ENCODE measurements at regions not wholly inside any gene's neighbourhood (a gene's known extent, or its start where the extent isn't known, plus 50 kb on each side); places are given as distances from the start of the nearest gene placed in this dataset.

DNA sequence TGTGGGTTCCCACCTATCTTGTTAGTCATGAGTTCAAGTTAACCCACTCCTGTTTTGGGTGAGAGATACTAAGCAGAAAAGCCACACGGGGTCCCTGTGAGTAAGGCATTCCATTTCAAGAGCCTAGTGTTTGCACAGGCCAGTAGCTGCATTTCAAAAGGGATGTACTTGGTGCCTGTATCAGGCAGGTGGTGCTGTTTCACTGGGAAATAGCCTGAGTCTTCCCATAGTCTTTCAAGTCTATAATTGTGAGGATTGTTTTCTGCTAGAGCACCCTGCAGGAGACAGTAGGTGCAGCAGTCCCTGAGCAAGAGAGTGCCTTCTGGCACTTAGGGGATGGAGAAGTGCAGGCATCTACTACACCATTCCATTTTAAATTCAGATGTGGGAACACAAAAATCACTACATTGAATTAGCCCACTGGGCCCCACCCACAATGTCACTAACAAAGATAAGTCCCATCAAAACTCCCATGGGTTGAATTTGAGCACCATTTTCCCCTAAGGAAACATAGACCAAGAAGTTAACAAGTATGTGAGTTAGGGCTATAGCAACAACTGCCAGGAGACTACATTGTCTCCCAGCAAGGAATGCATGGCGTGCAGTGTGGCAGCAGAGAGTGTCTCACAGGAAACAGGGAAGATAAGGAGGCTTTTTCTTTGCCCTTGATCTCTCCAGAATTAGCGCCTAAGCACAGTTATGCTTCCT is 263.2 kb downstream of the COX7C start:
- peak; percentile 60 for DNase-seq

DNA sequence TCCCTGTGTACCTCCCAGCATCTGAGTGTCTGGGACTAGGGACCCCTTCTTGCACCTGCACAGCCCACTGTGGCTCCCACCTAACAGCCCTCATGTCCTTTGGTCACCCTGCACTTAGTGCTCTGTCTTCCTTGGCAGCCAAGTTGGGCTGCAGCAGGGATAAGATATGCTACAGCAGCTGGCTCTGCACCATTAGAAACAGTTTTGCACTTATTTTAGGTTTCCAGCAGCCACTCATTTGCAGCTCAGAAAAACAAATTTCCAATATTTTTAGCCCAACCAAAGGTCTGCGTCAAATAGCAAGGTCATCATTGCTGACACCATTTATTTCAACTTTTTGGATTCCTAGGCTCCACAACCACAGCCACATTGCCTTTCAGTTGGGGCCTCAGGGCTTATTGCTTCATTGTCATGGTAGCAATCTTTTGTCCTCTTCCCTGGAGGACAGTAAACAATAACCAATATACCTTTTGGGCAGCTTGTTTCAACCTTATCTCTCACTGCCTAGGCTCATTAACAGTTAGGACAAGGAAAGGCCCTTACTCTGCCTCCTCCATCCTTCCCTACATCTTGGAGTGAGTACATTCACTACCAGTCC is 263.9 kb downstream of the COX7C start:
- DNase-seq, result no peak

DNA sequence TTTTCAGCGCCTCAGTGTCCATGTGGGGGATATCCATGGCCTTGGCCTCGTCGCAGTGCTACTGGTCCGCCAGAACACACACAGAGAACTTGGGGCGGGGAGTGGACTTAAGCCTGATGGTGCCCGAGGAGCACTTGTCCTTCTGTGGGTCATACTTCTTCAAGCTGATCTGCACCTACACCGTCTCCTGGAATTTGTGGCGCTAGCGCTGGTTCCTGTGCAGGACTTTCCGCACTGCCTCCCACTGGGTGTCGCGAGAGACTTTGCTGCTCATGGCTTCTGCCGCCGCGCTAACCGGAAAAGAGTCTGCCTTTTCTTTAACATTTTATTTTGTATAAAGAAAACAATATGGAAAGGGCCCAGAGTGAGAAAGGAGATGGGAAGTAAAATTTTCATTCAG is 266.9 kb downstream of the COX7C start:
- DNase-seq, result no peak

DNA sequence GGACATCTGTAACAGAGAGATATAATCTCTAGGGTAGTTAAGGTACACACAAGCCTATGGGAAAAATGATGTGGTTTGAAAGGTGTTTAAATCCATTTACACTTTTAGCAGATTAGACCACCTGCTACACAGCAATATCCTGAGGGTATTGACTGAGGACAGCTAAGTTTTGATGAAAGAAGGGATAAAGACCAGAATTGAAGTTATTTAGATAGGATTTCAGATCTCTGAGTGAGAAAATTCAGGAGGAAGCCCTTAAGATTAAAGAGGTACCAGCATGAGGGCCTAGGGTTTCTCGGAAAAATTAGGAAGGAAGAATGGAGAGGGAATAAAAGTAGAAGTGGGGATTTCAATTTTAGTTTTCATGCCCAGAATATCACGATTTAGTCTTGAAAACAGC is 267.3 kb downstream of the COX7C start:
- DNase-seq, result no peak

DNA sequence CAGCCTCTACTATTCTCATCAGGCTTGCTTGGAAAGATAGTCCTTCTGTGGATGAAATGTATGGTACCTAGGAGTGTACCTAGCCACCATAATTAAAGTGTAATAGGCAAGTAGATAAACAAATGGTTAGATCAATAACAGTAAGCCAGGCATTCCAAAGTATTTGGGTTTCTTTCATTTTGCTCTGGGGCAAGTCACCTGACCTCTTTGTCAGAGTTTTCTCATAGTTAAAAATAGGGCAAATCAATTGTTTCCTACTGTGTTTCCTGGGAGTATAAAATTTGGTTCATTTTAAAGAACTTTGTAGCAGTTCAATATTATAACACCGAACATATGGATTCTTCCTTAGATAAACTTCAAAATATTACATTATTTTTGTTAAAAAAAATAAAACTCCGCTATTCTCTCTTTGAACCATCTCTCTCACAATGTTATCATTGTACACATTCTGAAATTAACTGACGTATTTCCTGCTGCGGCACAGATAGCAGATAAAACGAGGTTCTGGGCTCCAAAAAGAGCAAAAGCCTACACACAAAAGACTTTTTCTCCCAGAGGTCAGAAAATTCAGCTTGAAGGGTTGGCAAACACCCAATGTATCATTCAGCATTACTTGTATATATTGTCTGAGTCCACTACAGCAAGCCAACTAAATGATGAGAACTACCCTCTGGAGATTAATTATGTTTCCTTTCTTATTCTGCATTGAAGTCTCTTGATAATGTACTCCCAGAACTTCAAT is 267.9 kb downstream of the COX7C start:
- no peak for DNase-seq

DNA sequence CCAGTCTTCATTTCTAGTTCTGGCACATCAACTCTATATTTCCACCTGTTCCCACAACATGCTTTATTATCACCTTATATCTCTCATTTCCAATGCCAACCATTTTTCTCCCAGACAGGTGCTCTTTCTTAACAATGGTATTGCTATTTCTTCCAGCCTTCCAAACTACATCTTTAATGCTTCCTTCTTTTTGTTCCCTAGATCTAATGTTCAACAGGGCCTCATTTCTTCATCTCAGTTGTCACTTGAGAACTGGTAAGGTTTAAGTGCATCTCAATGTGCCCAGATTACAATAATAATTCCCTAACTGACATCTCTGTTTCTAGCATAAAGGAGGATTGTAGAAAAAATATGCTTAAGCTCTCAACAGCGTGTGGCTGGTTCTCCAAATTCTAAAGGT is 272.6 kb downstream of the COX7C start:
- DNase-seq, result no peak

DNA sequence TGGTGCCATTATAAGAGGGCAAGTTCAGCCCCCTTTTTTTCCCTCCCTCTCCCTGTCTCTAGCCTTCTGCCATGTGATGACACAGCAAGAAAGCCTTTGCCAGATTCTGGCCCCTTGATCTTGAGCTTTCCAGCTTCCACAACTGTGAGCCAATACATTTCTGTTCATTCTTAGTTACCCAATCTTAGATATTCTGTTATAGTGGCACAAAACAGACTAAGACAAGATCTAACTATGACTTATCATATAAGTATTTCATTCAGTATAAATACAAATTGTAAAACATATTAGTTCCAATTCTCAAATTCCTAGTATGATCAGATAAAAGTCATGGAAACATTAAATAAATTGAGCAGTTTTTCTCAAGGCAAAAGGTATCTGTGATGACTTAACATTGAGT is 276.3 kb downstream of the COX7C start:
- DNase-seq, result no peak

DNA sequence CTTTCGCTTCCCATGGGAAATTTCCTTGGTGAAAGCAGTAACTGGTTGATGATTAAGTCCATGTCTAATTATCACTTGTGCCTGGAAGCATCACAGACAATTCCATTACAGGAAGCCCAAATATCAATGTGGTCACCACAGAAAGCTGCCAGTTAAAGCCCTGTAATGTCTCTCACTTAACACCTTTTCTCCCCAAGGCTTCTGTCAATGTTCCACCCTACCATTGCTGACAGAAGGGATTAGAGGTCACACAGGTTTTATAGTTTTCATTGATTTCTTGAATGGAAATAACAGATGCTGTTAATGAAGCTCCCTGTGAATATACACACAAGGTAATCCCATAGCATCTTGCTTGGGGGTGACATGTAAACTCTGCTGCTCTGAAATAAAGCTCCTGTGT is 279.2 kb downstream of the COX7C start:
- DNase-seq, result no peak

DNA sequence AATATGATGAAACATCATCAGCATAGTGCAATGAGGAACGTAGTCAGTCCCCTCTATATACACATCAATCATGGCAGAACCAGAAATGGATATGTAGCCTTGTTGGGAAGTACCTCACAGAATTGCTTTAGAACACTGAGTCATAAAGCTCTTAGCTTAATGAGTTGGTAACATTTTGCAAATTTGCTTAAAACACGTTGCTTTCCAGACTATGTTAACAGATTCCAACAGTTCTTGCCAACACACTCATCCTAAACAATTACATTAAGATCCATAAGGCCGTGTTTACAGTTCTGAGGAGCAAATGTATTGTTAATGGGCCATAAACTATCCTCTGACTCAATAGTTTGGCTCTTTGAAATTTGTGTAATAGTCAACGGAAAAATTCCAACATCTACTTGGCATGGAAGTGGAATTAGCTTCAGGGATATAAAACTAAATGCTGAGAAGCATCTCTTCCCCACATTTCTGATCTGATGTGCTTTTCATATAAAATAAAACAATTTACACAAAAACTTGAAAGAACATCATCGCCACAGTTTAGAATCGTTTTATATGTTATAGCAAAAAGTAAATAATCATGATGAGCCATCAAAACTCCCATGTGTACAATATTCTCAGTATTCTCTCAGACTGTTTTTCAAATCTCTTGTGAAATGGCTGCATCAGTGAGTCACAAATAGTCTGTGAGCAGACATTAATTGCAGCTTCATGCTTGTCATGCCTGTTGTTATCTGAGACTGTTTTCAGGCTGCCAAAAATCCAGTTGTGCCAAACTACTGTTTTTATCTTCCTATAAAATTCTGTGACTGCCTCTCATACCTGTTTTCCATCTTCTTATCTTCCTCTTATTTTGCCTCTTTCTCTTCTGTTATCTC is 291.9 kb downstream of the COX7C start:
- no peak for DNase-seq

DNA sequence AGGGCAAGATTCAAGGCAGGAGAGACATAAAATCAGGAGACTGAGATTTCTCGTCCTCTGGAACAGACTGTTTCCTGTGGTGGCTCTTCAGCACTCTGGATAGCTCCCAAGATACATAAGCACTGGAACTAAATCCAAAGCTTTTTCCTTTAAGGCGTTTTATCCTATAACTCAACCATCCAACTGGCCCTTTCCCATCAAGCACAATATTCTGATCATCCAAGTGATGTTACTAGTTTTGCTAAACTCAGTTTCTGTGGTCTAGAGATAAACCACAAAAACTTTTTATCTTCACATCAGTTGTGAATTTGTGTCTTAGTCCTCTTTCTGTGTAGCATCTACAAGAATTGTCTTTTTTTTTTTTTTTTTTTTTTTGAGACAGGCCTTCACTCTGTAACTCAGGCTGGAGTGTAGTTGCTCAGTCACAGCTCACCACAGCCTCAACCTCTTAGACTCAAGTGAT is 299.4 kb downstream of the COX7C start:
- no peak for DNase-seq

DNA sequence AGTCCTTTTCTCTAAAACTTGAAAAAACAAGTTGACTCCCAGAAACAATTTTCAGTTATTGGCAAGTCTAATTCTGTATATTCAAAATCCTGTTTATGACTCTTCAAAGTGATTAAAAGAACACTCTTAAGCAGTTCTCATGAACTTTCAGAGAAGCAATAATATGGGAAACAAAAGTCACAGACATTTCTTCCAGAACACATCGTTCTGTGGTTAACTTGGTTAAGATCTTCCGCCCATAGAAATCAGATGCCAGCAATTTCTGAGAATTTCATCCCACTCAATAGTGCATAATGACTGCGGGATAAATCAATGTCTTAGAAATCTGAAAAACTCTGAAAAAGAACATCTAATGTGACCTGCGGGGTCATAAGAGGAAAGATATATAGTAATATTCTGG is 300.5 kb downstream of the COX7C start:
- no peak for DNase-seq

DNA sequence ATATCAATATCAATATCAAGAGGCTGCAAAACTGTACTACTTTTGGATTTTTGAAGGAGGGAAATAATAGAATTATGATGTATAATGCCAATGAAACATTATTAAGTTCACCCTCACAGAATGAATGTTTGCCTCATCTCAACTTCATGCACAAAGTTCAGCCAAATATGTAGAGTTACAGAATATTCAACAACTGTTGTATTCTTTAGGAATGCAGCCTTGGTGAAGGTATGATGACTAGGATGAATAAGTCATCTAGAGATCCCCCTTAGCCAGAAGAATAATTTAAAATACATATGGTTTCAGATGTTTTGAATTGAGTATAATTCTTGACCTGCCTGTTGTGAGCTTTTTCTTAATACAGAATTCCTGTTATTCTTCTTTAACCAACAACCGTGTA is 308.3 kb downstream of the COX7C start:
- DNase-seq, result no peak

DNA sequence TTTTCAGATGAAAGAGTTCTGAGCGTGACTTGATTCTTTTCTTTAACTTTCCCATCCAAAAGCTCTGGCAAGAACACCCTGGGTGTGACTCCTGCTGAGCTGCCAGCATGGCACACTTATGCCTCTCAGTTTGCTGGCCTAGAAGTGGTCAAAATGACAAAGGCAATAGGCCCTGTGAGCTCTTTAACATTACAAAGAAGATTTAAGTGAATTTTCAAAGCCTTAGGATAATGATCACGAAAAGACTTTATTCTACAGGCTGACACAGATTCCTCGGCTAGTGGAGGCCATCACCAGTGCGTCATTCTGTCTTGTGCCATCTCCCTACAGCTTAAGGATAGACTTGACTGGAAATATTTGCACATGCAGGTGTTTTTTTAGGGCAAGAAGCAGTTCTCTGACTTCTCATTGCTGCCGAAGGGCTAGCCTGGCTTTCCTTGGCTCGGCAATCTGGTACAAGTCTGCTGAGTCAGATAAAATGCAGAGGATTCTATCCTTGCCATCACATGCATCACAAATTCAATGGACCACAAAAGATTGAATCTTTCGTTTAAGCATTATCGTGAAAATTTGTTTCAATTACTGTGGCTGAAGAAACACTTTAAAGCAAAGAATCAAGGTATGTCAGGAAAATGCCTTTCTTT is 311.5 kb downstream of the COX7C start:
- no peak for DNase-seq

DNA sequence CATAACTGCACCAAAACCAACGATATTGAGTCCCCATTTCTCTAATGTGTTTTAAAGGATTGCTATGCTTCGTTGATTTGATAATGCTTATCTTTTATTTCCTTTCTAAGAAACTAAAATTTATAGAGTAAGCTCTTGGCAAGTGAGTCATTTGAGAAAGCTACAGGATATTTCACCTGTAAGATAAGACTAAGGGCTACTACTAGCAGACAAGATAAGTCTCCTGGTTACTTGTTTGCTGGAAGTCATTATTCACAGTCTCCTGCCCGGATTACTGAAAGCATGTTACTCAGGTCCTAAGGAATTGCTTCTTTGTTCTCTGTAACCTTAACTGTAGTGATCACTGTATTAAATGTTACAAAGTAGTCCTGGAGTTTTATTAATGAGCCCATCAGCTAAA is 315.9 kb upstream of the RASA1 start:
- no peak for DNase-seq

DNA sequence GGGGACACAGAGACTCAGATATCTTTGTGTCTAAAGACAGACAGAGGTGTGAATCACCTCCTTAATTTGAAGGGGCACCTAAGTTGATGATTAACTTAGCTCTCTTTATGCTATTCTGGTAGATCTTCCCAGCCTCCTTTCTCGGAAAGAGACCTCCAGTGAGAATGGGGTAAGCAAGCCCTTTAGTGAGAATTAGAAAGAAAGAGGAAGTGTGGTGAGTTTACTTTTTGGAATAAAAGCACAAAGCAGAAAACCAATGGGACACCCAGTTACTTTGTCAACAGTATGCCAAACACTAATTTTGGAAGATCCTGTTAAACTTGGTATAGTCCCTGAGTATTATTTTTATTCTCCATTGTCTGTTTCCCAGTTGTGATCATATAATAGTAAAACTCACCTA is 302.8 kb upstream of the RASA1 start:
- DNase-seq, result no peak

DNA sequence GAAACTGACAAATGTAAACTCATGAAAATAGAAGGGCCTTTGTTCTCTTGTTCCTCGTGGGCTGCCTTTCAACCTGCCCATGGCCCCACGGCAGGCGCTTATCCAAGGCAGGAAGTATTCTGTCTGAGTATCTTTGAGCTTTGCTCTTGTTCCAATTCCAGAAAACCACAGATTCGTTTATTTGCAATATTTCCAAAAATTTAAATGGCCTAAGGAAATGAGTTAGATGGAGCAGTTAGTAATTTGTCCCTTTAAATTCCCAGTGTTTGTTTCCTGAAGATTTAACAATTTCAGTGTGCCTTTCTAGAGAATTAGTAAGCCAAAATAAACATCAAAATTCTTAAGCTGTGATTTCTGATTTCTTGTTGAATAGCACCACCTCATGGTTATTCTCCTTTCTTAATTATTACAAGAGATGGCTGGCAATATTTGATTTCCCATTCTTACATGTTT is 299.4 kb upstream of the RASA1 start:
- peak; percentile 14 for DNase-seq

DNA sequence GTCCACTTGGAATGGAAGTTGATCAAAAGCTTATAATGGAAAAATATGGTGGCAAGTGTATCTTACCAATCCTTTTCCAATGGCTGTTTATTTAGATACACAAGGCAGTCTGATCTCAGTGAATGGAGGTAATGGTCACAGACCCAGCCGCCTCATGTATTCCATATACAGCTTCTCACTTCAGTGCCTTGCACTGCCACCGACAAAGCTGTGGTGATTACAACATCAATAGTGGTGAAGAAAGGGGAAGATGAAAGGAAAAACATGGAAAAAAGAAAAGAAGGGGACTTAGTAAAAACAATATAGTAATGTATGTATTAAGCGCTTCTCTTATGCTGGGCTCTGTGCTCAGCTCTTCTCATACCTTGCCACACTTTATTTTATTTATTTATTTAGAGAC is 297.3 kb upstream of the RASA1 start:
- DNase-seq, result no peak

DNA sequence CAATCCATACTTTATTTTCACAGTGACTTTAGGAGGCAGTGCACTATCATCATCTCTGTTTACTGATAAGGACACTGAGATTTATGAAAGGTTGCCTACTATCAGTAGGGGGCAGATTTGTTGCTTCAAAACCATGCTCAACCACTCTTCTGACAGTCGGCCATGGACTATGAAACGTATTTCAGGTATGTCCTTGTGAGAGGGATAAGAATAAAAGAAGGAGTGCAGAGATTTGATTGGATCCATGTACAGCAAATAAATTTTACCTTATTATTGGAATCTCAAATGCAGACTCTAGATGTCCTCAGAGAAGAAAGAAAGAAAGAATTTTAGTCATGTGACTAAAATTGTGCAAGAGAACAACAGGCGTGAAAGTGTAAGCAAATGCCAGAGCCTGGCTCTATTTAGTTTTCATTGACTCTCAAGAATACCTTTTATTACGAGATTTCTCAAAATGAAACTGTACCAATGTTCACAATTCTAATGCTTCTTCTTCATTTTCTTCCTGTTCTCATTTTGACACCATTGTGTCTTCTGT is 296.6 kb upstream of the RASA1 start:
- no peak for DNase-seq

DNA sequence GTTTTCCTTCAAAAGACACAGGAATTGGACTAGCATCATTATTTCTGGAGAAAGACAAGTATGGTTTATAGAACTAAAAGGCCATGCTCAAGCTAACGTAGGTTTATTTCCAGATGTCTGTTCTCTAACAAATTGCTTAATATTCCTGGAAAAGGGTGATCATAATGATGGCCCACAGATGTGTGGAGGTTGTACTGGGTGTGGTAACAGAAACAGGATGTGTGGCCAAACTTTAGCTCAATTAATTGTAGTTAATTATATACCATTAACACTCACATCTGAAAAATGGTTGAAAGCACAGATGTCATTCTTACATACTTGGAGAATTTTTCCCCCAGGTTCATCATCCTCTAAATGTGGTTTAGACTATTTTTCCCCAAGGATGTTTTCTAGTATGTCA is 292.7 kb upstream of the RASA1 start:
- no peak for DNase-seq

DNA sequence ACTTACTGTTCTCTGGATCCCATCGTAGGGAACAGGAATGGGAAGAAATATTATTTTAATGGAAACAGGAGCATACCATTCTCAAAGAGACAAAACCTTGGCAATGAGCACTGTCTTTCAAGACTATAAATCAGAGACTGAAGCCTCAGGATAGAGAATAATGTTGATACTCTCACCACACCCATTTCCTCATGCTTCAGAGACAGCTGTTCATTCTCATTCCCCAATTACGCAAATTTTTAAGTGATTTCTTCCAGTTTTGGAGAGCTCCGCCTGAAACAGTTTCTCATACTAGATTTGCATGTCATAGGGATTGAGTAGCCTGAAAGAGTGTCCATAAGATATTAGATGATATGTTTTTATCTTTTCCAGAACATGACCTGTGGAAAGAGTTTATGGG is 290.5 kb upstream of the RASA1 start:
- DNase-seq, result no peak

DNA sequence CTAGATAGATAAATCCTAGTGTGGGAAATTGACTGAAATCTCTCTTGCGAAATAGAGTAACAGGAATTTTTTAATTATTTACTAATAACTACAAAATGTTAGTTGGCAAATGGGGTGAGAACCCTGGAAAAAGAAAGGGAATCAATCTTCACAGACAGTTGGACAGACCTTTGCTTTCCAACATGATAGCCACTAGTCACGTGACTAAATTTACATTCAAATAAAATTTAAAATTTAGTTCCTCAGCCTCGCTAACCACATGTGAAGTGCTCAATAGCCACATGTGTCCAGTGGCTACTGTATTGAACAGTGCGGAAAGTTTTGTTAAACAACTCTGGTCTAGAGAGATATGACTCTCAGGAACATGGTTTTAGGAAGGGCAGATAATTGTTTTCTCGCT is 289.9 kb upstream of the RASA1 start:
- no peak for DNase-seq

DNA sequence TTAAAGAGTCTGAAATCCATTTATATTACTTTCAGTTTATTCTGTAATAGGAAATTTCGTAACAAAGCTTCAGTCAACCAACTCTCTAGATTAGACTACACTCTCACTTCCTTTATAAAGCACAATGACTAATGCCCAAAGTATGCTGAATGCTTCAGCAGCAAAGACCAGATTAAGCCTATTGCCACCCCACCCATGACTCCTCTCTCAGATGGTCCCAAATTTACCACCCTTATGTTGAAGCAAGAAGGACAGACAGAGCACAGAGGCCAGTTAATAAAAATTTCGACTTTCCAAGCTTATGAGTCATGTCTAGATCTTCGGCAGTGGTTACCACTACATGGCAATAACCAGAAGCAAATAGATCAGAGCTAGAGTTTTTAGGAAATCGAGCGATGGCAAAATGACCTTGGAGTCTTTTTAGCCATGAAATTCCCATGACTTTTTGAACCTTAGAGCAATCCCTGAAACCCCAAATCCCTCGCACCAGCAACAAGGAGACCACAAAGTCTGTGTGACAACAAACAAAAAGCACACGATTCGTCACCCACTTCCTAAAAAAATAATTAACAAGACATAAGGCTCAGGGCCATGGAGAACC is 287.8 kb upstream of the RASA1 start:
- no peak for DNase-seq
